Cardiac fibroblast (primary cell): ENCODE measurements at regions not wholly inside any gene's neighbourhood (a gene's known extent, or its start where the extent isn't known, plus 50 kb on each side); places are given as distances from the start of the nearest gene placed in this dataset.

ENCODE experiments used
- DNase-seq, 2 donors: peaks; one replicate each; pipeline versions ENCODE4 v3.0.0 to v3.0.0-alpha.2; 2010; ENCODE audit warnings: low read depth in 2 of 2
- H3K4me3 ChIP-seq, 2 donors: replicated peaks in 1 of 2; 1 replicate in 1 of 2; 2 replicates in 1 of 2; pipeline ENCODE4 v1.5.1; 2011; ENCODE audit warnings: low read depth in 2 of 2, low read length in 2 of 2, mild to moderate bottlenecking in 2 of 2, moderate library complexity in 1 of 2
- TF ChIP-seq, protein P1 (sequence below): IDR thresholded peaks from one replicate; pipeline ENCODE4 v1.5.1; 2011; ENCODE audit warnings: low read depth, mild to moderate bottlenecking, low read length, inconsistent platforms

- TF ChIP-seq, protein P1, sequence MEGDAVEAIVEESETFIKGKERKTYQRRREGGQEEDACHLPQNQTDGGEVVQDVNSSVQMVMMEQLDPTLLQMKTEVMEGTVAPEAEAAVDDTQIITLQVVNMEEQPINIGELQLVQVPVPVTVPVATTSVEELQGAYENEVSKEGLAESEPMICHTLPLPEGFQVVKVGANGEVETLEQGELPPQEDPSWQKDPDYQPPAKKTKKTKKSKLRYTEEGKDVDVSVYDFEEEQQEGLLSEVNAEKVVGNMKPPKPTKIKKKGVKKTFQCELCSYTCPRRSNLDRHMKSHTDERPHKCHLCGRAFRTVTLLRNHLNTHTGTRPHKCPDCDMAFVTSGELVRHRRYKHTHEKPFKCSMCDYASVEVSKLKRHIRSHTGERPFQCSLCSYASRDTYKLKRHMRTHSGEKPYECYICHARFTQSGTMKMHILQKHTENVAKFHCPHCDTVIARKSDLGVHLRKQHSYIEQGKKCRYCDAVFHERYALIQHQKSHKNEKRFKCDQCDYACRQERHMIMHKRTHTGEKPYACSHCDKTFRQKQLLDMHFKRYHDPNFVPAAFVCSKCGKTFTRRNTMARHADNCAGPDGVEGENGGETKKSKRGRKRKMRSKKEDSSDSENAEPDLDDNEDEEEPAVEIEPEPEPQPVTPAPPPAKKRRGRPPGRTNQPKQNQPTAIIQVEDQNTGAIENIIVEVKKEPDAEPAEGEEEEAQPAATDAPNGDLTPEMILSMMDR = no peak
- no peak overlapping the region for H3K4me3 ChIP-seq
- DNase-seq = peak; percentile 91 to 97
These were observed 638.6 kb upstream of the TBL1XR1 start for GRCh38 chr3:177835917-177836316.

GRCh38 chr3:177836671-177837070 is 639.4 kb upstream of the TBL1XR1 start:
- TF ChIP-seq, protein P1 = no peak
- H3K4me3 ChIP-seq = no peak overlapping the region
- peak; percentile 57 to 69 for DNase-seq

- TF ChIP-seq, protein P1 = no peak
- peak in 1 of 2 donors; percentile 44 for DNase-seq
These were observed 640.8 kb upstream of the TBL1XR1 start for GRCh38 chr3:177837951-177838655.

GRCh38 chr3:177838766-177839350 is 641.6 kb upstream of the TBL1XR1 start:
- TF ChIP-seq, protein P1 = no peak
- DNase-seq = no peak
- no peak overlapping the region for H3K4me3 ChIP-seq

More at GRCh38 chr3:177837951-177838655, 640.8 kb upstream of the TBL1XR1 start:
- H3K4me3 ChIP-seq = no peak overlapping the region

GRCh38 chr3:177842302-177842701 is 645.0 kb upstream of the TBL1XR1 start:
- TF ChIP-seq, protein P1 = no peak

GRCh38 chr3:177842743-177843734 is 645.8 kb upstream of the TBL1XR1 start:
- H3K4me3 ChIP-seq = no peak overlapping the region
- peak in 1 of 2 donors; percentile 19 for DNase-seq
- TF ChIP-seq, protein P1 = no peak

More at GRCh38 chr3:177842302-177842701, 645.0 kb upstream of the TBL1XR1 start:
- no peak for DNase-seq
- H3K4me3 ChIP-seq = no peak overlapping the region
